Stimulated activated CD8-positive, alpha-beta memory T cell treated with anti-CD3 and anti-CD28 coated beads, Interleukin-12 subunit alpha, Interleukin-12 subunit beta, amount 100 ng/mL, for 24 hours (primary cell): ENCODE measurements at regions not wholly inside any gene's neighbourhood (a gene's known extent, or its start where the extent isn't known, plus 50 kb on each side); places are given as distances from the start of the nearest gene placed in this dataset.
"Not testable (repeated sequence)": the region's sequence is repeated elsewhere in the genome, so short reads cannot be mapped to it uniquely, and the experiment has no call there.

ENCODE experiments used
- DNase-seq: peaks from one replicate; pipeline ENCODE4 v3.0.0-alpha.2; 2020; ENCODE audit errors: extremely low read depth

- not testable (repeated sequence) for DNase-seq
These were observed 185.8 kb downstream of the NPIPB11 start for GRCh38 chr16:29220647-29221191.

DNA sequence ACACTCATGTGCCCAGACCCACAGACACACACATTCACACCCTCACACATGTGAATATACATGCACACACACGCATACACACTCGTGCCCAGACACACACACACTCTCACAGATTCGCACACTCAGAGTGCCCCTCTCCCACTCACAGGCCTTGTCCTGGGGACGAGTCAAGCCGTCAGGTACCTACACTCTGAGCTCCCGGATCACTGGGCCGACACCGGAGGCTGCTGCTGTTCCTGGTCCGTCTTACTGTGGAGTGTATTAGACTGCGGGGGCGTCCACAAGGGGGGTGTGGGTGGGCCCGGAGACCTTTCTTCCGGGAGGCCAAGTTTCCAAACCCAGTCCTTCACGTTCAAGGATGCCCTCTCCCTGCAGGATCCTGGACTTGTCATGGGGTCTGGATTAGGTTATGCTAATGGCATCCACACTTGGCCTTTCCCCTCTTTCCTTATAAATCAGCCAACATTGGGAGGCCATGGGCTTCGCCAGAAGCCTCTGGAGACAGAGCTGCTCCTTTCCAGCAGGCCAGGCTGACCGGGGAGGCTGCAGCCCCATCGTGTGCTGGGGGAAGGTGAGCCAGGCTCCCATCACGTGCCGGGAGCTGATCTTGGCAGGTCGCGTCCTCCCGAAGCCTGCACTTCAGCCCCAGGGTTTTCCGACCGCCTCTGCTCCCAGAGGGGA is 186.4 kb downstream of the NPIPB11 start:
- not testable (repeated sequence) for DNase-seq

GRCh38 chr16:29219562-29219961 is 186.9 kb downstream of the NPIPB11 start:
- not testable (repeated sequence) for DNase-seq

DNA sequence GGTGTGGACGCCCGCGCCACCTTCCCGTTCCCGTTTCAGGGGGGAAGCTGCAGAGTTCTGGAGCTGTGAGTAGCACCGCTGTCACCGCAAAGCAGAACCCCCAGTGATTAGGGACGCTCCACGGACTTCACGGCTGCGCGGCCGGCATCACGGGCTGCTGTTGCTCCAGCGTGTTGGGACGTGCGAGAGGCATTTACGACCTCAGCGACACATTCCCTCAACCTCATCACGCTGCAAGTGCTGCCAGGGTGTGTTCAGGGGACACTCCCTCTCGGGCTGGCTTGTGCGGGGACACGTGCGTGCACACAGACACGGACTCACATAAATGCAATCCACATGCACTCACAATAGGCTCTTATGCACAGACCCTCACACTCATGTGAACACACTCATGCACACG is 187.9 kb downstream of the NPIPB11 start:
- DNase-seq, result not testable (repeated sequence)

DNA sequence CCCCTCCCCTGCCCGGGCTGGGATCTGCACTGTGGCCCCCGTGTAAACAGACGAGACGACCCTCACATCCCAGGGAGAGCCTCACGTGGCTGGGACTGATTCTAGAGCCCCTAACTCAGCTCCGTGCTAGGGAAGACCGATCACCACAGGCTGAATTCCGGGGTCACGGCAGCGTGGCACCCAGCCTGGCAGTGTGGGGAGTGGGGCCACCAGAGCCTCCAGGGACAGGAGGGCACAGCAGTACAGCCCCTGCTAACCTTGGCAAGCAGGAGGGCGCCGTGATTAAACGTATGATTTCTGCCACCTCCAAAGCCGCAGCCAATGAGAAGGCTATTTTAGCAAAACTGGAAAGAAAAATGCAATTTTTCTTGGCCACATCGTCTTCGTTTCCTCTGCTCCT is 188.3 kb downstream of the NPIPB11 start:
- not testable (repeated sequence) for DNase-seq

DNA sequence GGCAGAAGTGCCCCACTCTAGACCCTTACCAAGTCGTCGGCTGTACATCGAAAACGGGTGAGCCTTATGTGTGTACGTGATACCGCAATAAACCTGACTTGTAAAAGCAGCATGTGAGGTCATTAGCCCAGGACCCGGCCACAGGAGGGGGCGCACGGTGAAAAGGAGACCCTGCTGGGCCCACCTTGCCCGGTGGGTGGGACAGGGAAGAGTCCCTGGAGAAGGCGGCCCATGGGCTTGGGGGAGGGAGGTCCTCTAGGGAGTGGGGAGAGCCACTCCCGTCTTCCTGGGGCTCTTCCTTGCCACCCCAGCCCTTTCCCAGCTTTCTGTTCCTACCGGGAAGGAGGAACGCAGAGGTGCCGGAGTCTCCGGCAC is 188.8 kb downstream of the NPIPB11 start:
- DNase-seq, result not testable (repeated sequence)

DNA sequence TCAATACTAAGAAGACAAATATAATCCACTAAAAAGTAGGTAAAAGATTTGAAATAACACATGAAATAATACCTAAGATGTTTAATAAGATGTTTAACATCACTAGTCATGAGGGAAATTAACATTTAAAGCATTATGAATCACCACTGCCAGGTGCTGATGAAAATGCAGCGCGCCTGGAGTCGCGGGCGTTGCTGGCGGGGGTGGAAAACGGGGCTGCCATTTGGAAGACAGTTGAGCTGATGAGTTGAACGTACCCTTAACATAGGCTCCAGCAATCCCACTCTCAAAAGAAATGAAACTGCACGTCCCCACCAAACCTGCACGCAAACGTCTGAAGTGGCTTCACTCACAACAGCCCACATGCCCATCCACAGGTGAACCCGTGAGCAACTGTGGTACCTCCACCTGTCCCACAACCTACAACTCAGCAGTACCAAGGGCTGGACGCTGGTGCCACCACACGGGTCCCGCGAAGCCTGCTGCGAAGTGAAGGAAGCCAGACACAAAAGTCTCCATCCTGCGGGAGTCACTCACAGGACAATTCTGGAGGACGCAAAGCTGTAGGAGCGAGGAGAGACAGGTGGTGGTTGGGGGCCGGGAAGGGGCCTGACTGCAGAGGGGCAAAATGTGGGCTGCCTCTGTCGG is 189.3 kb downstream of the NPIPB11 start:
- not testable (repeated sequence) for DNase-seq

DNA sequence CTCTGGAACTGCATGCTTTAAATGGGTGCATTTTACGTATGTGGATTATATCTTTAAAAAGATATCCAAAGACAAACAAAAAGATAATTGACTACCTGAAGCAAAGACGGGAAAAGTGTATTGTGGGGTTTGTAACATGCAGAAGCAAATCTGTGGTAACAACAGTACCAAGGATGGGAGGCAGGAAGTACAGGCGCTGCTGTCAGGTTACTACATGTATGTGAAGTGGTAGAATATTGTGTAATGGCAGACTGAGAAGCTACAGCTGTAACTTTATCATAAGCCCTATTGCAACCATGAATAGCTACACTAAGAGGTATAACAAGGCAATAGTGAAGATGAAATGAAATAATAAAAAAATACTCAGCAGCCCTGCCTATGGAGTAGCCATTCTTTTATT is 192.7 kb downstream of the NPIPB11 start:
- not testable (repeated sequence) for DNase-seq

DNA sequence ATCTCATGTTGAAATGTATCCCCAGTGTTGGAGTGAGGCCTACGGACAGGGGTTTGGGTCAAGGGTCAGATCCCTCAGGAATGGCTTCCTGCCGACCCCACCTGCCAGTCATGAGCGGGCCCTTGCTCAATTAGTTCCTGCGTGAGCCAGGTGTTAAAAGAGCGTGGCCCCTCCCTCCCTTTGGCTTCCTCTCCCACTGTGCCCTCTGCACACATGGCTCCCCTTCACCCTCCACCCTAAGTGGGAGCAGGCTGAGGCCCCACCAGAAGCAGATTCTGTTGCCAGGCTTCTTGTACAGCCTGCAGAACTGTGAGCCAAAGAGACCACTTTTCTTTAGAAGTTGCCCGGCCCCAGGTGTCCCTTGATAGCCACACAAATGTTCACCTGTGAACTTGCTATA is 193.3 kb downstream of the NPIPB11 start:
- not testable (repeated sequence) for DNase-seq

- DNase-seq, result not testable (repeated sequence)
These were observed 194.2 kb downstream of the NPIPB11 start for GRCh38 chr16:29212084-29213027.

GRCh38 chr16:29211456-29211855 is 195.1 kb downstream of the NPIPB11 start:
- not testable (repeated sequence) for DNase-seq

DNA sequence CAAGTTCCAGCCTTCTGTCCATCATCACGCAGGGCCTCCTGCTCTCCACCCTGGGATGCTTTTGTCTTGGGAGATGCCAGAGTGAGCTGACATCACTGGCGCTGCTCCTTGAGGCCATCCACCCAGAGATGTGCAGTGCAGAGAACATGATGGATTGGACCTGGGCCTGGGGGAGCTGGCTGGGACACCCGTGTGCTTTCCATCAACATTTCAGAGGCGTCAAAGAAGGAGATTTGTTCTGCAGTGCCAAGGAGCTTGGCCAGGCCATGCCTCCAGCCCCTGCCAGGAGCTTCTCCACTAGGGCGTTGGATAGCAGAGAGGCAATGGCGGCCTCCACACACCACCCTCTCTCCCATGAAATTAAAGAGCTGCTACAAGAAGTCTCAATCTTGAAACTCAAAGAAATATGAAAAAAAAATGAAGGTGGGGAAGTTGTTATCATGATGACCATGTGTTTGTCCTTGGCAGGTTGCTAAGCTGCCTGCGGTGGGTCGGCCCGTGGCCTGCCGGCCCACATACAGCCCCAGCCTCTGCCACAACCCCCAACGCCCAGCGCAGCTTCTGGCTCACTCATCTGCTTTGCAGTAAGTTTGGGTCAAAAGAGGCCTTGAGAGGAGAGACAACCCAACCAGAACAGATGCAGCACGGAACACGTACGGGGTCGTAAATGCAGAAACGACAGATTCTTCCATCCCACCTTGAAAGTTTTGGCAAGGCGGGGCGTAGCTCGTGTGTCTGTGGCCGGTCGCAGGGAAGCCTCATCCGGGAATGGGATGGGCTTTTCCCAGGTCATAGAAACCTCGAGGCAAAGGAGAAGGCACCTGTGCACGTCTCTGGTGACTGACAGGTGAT is 196.0 kb downstream of the NPIPB11 start:
- not testable (repeated sequence) for DNase-seq

DNA sequence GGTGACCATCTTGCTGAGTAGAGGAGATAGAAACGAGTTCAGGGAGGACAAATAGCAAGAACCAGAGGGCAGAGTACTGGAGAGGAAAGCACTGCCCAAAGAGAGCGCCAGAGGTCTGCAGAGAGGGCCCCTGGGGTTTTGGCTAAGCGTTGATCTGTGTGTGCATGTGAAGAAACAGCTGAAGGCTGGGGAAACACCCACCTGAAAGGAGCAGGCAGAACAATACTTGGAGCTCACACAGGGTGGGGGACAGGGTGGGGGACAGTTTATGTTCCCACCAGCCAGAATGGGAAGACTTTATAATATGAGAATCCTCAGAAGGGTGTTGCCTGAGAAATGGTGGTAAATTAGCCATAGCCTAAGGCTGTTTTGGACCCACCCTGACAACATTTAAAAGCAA is 200.4 kb downstream of the NPIPB11 start:
- DNase-seq, result not testable (repeated sequence)

DNA sequence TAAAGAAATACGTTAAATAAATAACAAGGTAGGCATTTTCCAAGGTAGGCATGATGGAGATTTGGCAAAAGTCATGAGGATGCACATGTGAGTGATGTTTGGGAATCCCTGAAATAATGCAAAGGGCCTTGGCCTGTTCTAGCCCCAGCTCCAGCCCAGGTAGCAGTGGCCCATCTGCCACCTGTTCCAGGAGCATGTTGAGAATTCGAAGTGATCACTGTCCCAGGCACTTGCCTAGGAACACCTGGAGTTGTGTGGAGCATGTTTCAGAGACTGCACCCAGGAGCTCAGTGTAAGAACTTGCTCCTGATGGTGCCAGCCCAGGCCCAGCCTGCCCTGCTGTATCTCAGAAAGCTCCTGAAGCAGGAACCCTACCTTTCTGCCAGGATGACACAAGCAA is 201.4 kb downstream of the NPIPB11 start:
- DNase-seq, result not testable (repeated sequence)

- DNase-seq, result no peak
These were observed 201.7 kb downstream of the NPIPB11 start for GRCh38 chr16:29204806-29205135.

DNA sequence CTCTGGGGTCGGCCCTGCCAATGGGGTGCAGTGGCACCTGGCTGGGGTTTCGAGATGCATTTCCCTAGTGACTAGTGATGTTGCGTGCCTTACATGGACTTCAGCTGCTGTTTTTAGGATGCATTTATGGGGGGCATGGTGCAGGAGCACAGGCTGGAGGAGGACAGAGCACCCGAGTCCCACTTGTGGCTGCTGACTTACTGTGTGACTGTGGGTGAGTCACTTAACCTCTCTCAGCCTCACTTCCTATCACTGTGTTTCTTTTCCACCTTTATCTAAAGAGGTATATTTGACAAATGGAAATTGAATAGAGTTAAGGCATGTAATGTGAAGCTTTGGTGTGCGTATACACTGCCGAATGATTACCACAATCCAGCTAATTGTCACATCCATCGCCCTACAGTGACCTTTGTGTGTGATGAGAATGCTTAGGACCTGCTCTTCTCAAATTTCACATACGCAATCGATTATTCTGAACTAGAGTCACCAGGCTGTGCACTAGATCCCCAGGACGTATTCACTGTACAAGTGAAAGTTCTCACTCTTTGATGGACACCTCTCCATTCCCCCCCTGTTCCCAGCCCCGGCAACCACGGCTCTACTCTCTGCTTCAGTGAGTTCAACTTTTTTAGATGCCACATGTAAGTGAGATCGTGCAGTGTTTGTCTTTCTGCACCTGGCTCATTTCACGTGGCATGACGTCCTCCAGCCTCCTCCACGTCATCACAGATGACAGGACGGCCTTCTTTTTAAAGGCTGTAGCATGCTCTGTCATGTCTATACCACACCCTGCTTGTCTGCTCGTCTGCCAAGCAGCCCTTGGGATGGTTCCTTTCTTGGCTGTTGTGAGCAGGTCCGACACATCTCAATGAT is 202.3 kb downstream of the NPIPB11 start:
- not testable (repeated sequence) for DNase-seq

DNA sequence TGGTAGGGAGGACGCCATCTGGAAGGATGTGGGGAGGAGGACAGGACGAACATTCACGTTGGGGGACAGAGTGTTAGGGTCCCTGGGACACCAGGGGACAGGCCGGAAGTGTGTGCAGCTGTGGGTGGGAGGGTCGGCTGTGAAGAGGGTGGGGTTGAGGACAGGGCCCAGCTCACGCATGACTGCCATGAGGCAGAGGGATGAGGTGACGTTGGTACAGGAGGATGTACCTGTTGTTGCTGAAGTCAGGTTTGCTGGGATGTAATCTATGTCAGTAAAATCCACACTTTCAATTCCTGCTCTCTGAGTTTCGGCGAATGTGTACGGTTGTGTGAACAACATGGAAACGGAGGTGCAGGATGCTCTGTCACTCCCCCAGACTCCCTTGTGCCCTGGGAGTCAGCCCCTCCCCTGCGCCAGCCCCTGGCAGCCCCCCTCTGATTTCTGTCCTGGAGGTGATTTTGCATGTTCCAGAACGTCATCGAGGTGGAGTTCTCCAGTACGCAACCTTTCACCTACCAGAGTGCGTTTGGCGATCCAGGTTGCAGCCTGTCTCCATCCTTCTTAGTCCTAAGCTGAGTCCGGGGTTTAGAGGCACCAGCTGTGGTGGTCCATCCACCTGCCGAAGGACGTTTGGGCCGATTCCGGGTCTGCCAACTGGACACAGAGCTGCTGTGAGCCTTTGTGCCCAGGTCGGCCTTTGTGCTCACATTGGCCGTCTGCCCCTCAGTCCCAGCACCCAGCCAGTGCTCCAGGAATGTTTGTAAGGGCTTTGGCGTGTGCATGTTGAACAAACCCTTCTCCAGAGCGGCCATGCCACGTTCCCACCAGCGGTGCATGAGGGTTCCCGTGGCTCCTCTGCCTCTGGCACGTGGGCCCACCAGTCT is 203.2 kb downstream of the NPIPB11 start:
- not testable (repeated sequence) for DNase-seq

- not testable (repeated sequence) for DNase-seq
These were observed 203.9 kb downstream of the NPIPB11 start for GRCh38 chr16:29202642-29203041.

DNA sequence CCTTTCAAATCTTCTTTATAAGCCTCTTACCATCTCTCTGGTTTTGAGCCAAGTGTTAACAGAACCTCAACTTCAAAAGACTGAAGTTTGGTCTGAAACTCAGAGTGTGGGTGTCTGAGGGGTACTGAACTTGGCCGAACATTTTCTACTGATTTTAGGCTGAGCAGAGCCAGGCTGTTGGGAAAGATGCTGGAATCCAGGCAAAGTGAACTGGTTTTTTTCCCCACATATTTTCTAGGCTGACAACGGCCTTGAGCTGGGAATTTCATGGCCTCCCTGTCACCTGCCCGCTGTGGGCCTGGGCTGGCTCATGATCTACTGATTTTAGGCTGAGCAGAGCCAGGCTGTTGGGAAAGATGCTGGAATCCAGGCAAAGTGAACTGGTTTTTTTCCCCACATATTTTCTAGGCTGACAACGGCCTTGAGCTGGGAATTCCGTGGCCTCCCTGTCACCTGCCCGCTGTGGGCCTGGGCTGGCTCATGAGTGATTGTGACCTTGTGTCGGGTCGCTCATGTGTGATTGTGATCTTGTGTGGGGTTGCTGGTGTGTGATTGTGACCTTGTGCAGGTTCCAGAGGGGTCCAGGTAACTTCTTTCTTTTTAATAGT is 204.4 kb downstream of the NPIPB11 start:
- not testable (repeated sequence) for DNase-seq
